ENCODE measurements at regions not wholly inside any gene's neighbourhood (a gene's known extent, or its start where the extent isn't known, plus 50 kb on each side); places are given as distances from the start of the nearest gene placed in this dataset.

DNA sequence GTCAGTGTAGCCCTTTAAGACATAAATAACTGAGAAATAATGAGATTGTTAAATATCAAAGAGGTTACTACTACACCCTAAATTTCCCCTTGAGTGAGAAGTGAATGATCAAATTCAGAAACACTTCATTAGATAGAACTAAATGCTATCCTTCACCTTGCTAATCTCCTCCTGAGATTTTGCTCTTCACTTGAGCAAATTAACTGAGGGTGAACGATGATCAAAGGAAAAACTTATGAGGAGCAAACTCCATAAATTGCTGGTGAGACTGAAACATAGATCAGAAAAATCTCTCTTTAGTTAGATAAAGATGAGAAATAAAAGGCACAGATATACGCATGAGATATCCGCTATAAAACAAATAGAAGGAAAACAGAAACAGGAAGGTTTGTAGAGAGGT, 63.1 kb upstream of the TANC1 start:
- no peak for DNase-seq (ENCODE audit: low read depth)

- no peak for DNase-seq (ENCODE audit: low read depth)
These were observed 62.7 kb upstream of the TANC1 start for GRCh38 chr2:158905784-158906183.

GRCh38 chr2:158907926-158908456, 60.4 kb upstream of the TANC1 start:
- no peak for DNase-seq (ENCODE audit: low read depth)

DNA sequence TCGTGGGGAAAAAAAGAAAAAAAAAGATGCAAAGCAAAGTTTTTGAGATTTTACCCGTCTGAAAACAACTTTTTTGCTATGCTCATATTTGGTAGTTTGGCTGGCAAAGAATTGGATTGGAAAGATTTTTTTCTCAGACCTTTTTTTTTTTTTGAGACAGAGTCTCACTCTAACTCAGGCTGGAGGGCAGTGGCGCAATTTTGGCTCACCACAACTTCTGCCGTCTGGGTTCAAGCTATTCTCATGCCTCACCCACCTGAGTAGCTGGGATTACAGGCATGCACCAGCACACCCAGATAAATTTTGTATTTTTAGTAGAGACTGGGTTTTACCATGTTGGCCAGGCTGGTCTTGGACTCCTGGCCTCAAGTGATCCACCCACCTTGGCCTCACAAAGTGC, 56.3 kb upstream of the TANC1 start:
- no peak for DNase-seq (ENCODE audit: low read depth)

DNA sequence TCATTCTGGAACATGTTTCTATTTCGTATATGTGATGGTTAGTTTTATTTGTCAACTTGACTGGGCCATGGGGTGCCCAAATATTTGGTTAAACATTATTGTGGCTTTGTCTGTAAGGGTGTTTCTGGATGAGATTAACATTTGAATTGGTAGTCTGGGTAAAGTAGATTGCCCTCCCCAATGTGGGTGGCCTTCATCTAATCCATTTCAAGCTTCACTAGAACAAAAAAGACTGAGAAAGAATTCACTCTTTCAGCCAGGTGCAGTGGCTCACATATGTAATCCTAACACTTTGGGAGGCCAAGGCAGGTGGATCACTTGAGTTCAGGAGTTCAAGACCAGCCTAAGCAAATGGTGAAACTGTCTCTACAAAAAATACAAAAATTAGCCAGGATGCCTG, 55.7 kb upstream of the TANC1 start:
- no peak for DNase-seq (ENCODE audit: low read depth)

DNA sequence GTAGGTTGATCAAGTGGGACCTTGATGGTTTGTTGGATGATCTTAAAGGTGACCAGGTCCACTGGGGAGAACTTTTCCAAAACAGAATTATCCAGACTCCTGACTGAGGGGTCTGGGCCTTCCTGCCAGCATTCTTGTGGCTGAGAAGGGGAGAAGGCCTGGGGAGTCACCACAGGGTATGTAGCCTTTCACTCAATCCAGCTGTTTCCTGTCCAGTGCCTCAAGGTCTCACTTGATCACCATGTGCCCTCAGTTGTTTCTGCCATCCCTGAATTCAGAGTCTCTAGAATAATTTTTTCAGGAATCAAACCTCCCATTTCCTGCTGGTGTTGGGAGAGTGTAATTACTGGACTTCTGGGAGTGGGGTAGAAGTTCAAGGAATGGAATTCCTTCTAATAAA, 54.4 kb upstream of the TANC1 start:
- DNase-seq (ENCODE audit: low read depth) = no peak

GRCh38 chr2:158914731-158915130, 53.7 kb upstream of the TANC1 start:
- DNase-seq (ENCODE audit: low read depth) = no peak

DNA sequence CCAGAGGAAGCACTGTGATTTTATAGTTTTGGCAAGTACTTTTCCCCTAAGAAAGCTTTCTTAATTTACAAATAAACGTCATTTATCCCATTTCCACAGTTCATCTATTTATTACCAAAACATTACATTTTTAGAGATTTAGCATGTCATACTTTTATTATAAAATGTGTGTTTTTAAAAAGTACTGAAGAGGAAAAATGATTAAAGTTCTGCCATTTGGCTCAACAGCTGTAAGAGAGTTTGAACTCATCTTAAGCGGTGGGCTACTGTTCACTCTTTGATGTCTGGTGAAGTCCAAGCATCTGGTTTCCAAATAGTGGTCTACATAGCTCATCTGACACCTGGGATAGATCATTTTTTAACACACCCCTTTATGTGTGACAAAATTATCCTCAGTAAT, 51.3 kb upstream of the TANC1 start:
- DNase-seq (ENCODE audit: low read depth) = no peak

DNA sequence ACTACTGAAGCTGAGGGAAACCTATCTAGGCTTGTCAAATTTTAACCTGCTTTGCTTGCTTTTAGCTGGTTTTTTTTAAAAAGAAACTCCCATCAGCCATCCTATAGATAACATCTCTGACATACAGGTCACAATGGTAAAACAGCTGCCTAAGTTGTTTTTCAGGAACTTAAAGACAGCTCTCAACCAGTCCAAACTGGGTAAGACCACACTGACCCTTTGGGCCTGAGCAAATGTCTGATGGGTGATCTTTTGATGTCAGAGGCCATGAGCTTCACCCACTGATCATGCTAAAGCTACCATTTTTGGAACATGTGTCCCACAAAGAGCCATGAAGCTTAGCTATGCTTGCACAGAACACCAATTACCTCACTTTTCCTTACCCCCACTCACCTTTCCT, 50.0 kb upstream of the TANC1 start:
- DNase-seq (ENCODE audit: low read depth) = no peak

Measured in Daoy (cell line).